SK-N-MC (cell line): ENCODE measurements at regions not wholly inside any gene's neighbourhood (a gene's known extent, or its start where the extent isn't known, plus 50 kb on each side); places are given as distances from the start of the nearest gene placed in this dataset.

ENCODE experiments used
- DNase-seq: peaks from one replicate; pipeline ENCODE4 v3.0.0-alpha.2; 2011; ENCODE audit warnings: low read depth, low spot score
- H3K27ac ChIP-seq: fragments of 200-600 bp; sonication (generic); 2 replicates; pipeline ENCODE4 v1.5.1; 2016; ENCODE audit warnings: mixed run types
- H3K36me3 ChIP-seq: fragments of 200-600 bp; sonication (generic); 2 replicates; pipeline ENCODE4 v1.6.1; 2017; ENCODE audit warnings: antibody characterized with exemption, low read length, mixed read lengths; ENCODE audit not compliant: insufficient read depth
- H3K4me3 ChIP-seq: fragments of 200-600 bp; sonication (generic); 2 replicates; pipeline ENCODE4 v1.5.1; 2016
- H3K9ac ChIP-seq: fragments of 200-600 bp; sonication (generic); 2 replicates; pipeline ENCODE4 v1.8.0; 2017; ENCODE audit warnings: mixed run types, mixed read lengths; ENCODE audit not compliant: insufficient read length
- H3K9me3 ChIP-seq: fragments of 200-600 bp; sonication (generic); 2 replicates; pipeline ENCODE4 v1.6.1; 2017; ENCODE audit warnings: low read depth, mild to moderate bottlenecking, antibody characterized with exemption, low read length, moderate library complexity, mixed read lengths
- EZH2 ChIP-seq: fragments of 200-600 bp; sonication (generic); IDR thresholded peaks from one replicate; pipeline ENCODE4 v1.6.1; 2017; ENCODE audit warnings: antibody characterized with exemption
- FOXP2 ChIP-seq: optimal IDR thresholded peaks from 2 replicates; pipeline ENCODE3; 2011; ENCODE audit warnings: mild to moderate bottlenecking, moderate library complexity; ENCODE audit not compliant: insufficient read depth; ENCODE audit errors: extremely low read length, control extremely low read depth
- POLR2AphosphoS5 ChIP-seq: IDR thresholded peaks from 2 replicates; pipeline ENCODE4 v1.6.1; 2012; ENCODE audit warnings: mild to moderate bottlenecking, low read depth, low read length, borderline replicate concordance

GRCh38 chrX:124475358-124475757 lies 129.0 kb downstream of the SH2D1A start:
- no peak overlapping the region for H3K4me3 ChIP-seq
- no peak overlapping the region for H3K9ac ChIP-seq
- H3K36me3 ChIP-seq = no peaks in the 10 kb centered on the region
- H3K9me3 ChIP-seq = no peaks in the 10 kb centered on the region
- H3K27ac ChIP-seq = no peak overlapping the region
- TF ChIP-seq EZH2 (no peak), FOXP2 (no peak), POLR2AphosphoS5 (no peak)
- DNase-seq = no peak

- H3K9ac ChIP-seq = no peak overlapping the region
- TF ChIP-seq POLR2AphosphoS5 (no peak), FOXP2 (no peak), EZH2 (no peak)
- no peak for DNase-seq
- H3K27ac ChIP-seq = no peak overlapping the region
- H3K4me3 ChIP-seq = no peak overlapping the region
- no peaks in the 10 kb centered on the region for H3K9me3 ChIP-seq
- H3K36me3 ChIP-seq = no peaks in the 10 kb centered on the region
Observed at GRCh38 chrX:124476562-124476961, 130.2 kb downstream of the SH2D1A start.

GRCh38 chrX:124478046-124478445 lies 131.7 kb downstream of the SH2D1A start:
- TF ChIP-seq POLR2AphosphoS5 (no peak), EZH2 (no peak), FOXP2 (no peak)
- no peak overlapping the region for H3K4me3 ChIP-seq
- no peaks in the 10 kb centered on the region for H3K36me3 ChIP-seq
- H3K9ac ChIP-seq = no peak overlapping the region
- no peak overlapping the region for H3K27ac ChIP-seq
- H3K9me3 ChIP-seq = no peaks in the 10 kb centered on the region
- DNase-seq = no peak

- Histone ChIP-seq H3K4me3 (no peak overlapping the region), H3K9me3 (no peaks in the 10 kb centered on the region), H3K36me3 (no peaks in the 10 kb centered on the region), H3K9ac (no peak overlapping the region), H3K27ac (no peak overlapping the region)
- DNase-seq = no peak
- TF ChIP-seq FOXP2 = no peak
- no peak for TF ChIP-seq POLR2AphosphoS5
- TF ChIP-seq EZH2 = no peak
Observed at GRCh38 chrX:124488412-124489161, 142.2 kb downstream of the SH2D1A start.

- TF ChIP-seq FOXP2 (no peak), POLR2AphosphoS5 (no peak), EZH2 (no peak)
Observed at GRCh38 chrX:124493984-124494383, 147.6 kb downstream of the SH2D1A start.

GRCh38 chrX:124497386-124497785 lies 151.0 kb downstream of the SH2D1A start:
- DNase-seq = no peak
- Histone ChIP-seq H3K4me3 (no peak overlapping the region), H3K9ac (no peak overlapping the region), H3K9me3 (no peaks in the 10 kb centered on the region), H3K27ac (no peak overlapping the region), H3K36me3 (peaks cover 6% of the 10 kb centered on the region; the same call in 1 of the 2 replicates)
- TF ChIP-seq POLR2AphosphoS5 (no peak), EZH2 (no peak), FOXP2 (no peak)

More at GRCh38 chrX:124493984-124494383, 147.6 kb downstream of the SH2D1A start:
- Histone ChIP-seq H3K9me3 (no peaks in the 10 kb centered on the region), H3K27ac (no peak overlapping the region), H3K36me3 (peaks cover 6% of the 10 kb centered on the region; the same call in 1 of the 2 replicates), H3K9ac (no peak overlapping the region), H3K4me3 (no peak overlapping the region)
- no peak for DNase-seq

- peaks cover 4% of the 10 kb centered on the region; the same call in 1 of the 2 replicates for H3K36me3 ChIP-seq
- no peaks in the 10 kb centered on the region for H3K9me3 ChIP-seq
- TF ChIP-seq FOXP2 (no peak), EZH2 (no peak)
- no peak overlapping the region for H3K9ac ChIP-seq
- DNase-seq = no peak
- H3K27ac ChIP-seq = no peak overlapping the region
- H3K4me3 ChIP-seq = no peak overlapping the region
Observed at GRCh38 chrX:124501586-124501985, 155.2 kb downstream of the SH2D1A start.

GRCh38 chrX:124502166-124502565 lies 155.8 kb downstream of the SH2D1A start:
- no peak overlapping the region for H3K27ac ChIP-seq
- TF ChIP-seq EZH2 (no peak), FOXP2 (no peak), POLR2AphosphoS5 (no peak)

GRCh38 chrX:124502599-124502998 lies 156.2 kb downstream of the SH2D1A start:
- Histone ChIP-seq H3K27ac (no peak overlapping the region), H3K9me3 (no peaks in the 10 kb centered on the region), H3K36me3 (no peaks in the 10 kb centered on the region), H3K4me3 (no peak overlapping the region), H3K9ac (no peak overlapping the region)
- TF ChIP-seq FOXP2 (no peak), EZH2 (no peak), POLR2AphosphoS5 (no peak)
- DNase-seq = no peak

More at GRCh38 chrX:124502166-124502565, 155.8 kb downstream of the SH2D1A start:
- Histone ChIP-seq H3K9ac (no peak overlapping the region), H3K4me3 (no peak overlapping the region), H3K36me3 (no peaks in the 10 kb centered on the region), H3K9me3 (no peaks in the 10 kb centered on the region)
- DNase-seq = no peak
